ENCODE measurements at regions not wholly inside any gene's neighbourhood (a gene's known extent, or its start where the extent isn't known, plus 50 kb on each side); places are given as distances from the start of the nearest gene placed in this dataset.

DNA sequence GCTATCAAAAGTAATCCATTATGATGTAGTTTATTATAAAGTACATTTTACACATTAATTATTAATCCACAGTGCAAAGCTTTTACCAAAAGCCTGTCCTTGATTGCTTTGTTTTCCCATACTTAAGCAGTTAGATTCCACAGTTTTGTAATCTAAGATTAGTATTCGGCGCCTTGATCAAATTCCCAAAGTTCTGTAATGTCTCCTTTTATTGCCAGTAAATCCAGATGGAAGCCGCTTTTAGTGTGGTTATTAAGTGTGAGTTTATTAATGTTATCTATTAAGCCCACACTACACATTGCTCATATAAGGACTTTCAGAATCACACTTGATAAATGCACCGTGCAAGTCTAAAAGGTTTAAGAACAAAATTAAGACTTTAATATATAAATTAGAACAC, 199.2 kb upstream of the PKN2 start:
- TF ChIP-seq, protein P1, sequence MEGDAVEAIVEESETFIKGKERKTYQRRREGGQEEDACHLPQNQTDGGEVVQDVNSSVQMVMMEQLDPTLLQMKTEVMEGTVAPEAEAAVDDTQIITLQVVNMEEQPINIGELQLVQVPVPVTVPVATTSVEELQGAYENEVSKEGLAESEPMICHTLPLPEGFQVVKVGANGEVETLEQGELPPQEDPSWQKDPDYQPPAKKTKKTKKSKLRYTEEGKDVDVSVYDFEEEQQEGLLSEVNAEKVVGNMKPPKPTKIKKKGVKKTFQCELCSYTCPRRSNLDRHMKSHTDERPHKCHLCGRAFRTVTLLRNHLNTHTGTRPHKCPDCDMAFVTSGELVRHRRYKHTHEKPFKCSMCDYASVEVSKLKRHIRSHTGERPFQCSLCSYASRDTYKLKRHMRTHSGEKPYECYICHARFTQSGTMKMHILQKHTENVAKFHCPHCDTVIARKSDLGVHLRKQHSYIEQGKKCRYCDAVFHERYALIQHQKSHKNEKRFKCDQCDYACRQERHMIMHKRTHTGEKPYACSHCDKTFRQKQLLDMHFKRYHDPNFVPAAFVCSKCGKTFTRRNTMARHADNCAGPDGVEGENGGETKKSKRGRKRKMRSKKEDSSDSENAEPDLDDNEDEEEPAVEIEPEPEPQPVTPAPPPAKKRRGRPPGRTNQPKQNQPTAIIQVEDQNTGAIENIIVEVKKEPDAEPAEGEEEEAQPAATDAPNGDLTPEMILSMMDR (IDR thresholded peaks at IDR 0.05) = no peak
- no peak for TF ChIP-seq POLR2A (IDR thresholded peaks at IDR 0.05)
- TF ChIP-seq POLR2AphosphoS5 (IDR thresholded peaks at IDR 0.05) = no peak

Data from suprapubic skin (tissue), 4 donors.